ENCODE measurements at regions not wholly inside any gene's neighbourhood (a gene's known extent, or its start where the extent isn't known, plus 50 kb on each side); places are given as distances from the start of the nearest gene placed in this dataset.
"Not testable (repeated sequence)": the region's sequence is repeated elsewhere in the genome, so short reads cannot be mapped to it uniquely, and the experiment has no call there.

GRCh38 chr5:18491349-18491748 lies 857.1 kb downstream of the TAF11L14 start:
- DNase-seq = no peak

GRCh38 chr5:18495157-18495556 lies 860.9 kb downstream of the TAF11L14 start:
- DNase-seq = no peak

GRCh38 chr5:18496041-18496440 lies 861.8 kb downstream of the TAF11L14 start:
- DNase-seq = no peak

GRCh38 chr5:18497089-18497488 lies 862.8 kb downstream of the TAF11L14 start:
- no peak for DNase-seq

GRCh38 chr5:18503797-18504328 lies 869.6 kb downstream of the TAF11L14 start:
- no peak for DNase-seq

DNA sequence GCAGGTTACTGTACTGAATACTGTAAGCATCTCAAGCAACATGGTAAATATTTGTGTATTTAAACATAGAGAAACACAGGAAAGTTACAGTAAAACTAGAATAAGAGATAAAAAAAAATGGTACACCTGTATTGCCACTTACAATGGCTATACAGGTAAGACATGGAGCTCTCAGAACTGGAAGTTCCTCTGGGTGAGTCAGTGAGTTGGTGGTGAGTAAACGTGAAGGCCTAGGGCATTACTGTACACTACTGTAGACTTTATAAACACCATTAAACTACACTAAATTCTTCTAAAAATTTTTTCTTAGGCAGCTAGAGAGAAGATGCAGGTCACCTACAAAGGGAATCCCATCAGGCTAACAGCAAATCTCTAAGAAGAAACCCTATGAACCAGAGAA lies 872.9 kb downstream of the TAF11L14 start:
- no peak for DNase-seq

DNA sequence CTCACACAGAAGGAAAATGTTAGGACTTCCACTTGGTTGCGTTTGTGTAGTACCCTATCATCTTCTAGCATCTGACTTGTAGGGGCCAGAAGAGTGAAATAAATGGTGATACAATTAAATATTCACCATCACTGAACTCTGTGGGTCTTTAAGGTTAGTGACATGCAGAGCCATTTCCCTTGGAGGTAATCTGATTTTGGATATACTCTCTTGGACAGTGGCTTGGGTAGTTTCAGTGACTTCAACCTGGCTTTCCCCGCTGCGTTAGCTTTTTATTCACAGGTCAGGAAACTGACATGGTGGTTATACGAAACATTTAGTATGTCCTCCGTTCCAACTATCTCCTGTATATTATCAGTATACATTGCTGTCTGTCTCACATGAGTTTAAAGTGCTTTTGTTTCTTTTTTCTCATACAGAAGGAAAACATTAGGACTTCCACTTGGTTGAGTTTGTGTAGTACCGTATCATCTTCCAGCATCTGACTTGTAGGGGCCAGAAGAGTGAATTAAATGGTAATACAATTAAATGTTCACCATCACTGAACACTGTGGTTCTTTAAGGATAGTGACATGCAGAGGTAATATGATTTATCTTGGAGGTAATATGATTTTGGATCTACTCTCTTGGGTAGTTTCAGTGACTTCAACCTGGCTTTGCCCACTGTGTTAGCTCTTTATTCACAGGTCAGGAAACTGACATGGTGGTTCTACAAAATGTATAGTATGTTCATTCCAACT lies 883.6 kb downstream of the TAF11L14 start:
- DNase-seq = no peak

GRCh38 chr5:18523380-18523779 lies 889.1 kb downstream of the TAF11L14 start:
- no peak for DNase-seq

DNA sequence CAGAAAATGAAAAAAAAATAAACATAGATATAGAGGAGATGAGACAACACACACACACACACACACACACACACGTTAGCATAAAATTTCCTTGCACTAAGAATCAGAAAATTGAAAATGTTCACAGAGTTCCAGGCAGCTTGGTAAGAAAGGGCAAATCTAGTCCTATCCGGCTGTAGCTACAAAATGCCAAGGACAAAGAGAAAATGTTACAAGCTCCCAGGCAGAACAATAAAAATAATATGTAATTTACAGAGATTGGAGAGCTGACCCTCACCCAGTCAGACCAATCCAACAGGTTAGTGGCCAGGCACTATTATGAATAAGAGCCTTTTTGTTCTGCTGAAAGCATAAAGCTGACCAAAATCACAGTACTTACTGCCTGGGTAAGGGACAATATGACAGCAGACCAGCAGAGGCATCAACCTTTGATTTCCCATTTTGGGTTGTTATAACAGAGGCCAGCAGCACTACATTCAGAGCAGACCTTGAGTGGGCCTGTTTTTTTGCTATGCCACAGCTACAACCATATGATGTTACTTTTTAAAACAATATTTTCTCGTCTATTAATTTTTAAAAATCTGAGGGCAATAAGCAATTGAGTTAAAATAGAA lies 892.6 kb downstream of the TAF11L14 start:
- DNase-seq = no peak

GRCh38 chr5:18533137-18533536 lies 898.9 kb downstream of the TAF11L14 start:
- DNase-seq = no peak

DNA sequence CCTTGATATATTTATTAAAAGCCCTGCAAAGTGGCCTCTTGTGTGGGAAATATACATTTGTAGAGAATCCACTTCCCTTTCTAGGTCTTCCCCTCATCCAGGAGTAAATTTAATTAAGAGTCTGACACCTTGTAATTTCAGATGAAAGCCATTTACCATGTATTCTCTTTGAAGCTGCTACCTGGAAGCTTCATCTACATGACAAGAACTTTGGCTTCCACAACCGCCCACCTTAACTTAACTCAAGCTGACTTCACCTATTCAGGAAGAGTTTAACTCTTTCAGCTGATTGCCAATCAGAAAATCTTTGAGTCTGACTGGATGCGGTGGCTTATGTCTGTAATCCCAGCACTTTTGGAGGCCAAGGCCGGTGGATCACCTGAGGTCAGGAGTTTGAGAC lies 899.9 kb downstream of the TAF11L14 start:
- no peak for DNase-seq

- DNase-seq = not testable (repeated sequence)
Observed at GRCh38 chr5:18535753-18536152, 901.5 kb downstream of the TAF11L14 start.

GRCh38 chr5:18544421-18544820 lies 910.2 kb downstream of the TAF11L14 start:
- DNase-seq = no peak

DNA sequence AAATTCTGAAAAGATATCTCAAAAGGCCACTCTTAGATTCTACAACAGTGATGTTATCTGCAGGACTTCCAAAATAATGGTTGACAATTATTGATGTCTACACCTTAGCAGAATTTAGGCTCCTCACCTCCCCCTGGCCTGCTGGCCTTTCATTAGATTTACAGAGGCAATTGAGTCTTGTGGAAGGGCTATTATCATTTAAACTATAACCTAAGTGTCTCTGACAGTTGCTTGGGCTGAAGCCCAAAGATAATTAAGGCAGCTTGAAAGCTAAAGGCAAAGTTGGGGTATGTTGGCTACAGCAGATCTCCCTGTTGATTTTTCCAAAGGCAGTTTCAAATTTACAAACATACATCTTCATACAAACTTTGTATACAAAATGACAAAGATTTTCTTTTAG lies 912.3 kb downstream of the TAF11L14 start:
- DNase-seq = no peak

GRCh38 chr5:18551716-18552115 lies 917.5 kb downstream of the TAF11L14 start:
- DNase-seq = no peak

DNA sequence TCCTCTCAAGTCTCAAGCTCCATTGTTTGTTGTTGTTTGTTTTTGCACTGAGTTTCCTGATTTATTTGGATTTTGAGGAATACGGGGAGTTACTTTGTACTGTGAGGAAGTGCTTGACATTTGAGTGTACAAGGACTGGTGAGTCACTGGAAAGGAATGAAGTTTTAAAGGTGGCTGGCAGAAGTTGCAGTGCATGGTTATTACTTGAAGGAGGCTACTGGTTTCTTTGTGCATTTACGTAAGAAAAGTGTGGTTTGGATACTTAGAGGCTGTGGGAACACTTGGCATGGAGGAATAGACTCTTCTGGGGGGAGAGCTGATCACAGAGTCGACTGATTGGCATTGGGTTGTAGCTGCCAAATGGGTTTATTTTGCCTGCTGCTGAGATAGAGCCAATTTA lies 919.0 kb downstream of the TAF11L14 start:
- DNase-seq = no peak

- no peak for DNase-seq
Observed at GRCh38 chr5:18560602-18561001, 926.3 kb downstream of the TAF11L14 start.

GRCh38 chr5:18563853-18564252 lies 929.6 kb downstream of the TAF11L14 start:
- no peak for DNase-seq

GRCh38 chr5:18566671-18567070 lies 932.4 kb downstream of the TAF11L14 start:
- no peak for DNase-seq

- DNase-seq = no peak
Observed at GRCh38 chr5:18576586-18576985, 942.3 kb downstream of the TAF11L14 start.

DNA sequence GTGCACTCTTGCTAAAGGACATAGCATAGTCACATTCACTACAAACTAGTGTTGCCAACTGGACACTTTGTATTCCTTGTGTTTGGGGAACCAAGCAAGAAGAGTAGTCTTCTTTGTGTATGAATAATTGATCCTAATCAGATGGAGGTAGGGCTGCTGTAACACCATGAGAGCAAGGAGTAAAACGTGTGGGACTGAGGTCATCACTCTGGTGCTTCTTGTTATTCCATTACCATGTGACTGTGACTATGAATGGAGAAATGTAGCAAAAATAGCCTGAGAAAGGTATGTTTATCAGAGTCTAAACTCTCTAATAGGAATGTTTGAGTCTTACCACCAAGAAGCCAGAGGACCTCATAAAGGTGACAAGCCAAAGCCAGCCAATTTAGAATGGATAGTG lies 966.9 kb downstream of the TAF11L14 start:
- no peak for DNase-seq

GRCh38 chr5:18602402-18602801 lies 968.1 kb downstream of the TAF11L14 start:
- no peak for DNase-seq

- DNase-seq = no peak
Observed at GRCh38 chr5:18605186-18605585, 970.9 kb downstream of the TAF11L14 start.

DNA sequence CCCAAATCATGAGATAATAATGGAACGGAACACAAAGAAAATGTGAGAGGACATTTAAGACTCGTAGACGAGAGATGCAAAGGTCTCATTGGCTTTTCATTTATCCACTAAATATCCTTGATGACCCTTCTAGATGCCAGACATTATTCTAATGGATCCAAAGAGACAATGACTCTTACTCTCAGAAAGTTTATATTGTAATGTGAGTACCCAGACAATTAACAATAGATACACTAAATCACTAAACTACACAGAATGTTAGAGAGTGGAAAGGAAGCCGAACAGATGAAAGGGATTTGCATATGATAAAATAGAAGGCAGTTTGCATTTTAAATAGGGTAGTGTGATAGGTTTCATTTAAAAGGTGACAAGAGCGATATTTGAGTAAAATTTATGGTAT lies 973.3 kb downstream of the TAF11L14 start:
- DNase-seq = no peak

DNA sequence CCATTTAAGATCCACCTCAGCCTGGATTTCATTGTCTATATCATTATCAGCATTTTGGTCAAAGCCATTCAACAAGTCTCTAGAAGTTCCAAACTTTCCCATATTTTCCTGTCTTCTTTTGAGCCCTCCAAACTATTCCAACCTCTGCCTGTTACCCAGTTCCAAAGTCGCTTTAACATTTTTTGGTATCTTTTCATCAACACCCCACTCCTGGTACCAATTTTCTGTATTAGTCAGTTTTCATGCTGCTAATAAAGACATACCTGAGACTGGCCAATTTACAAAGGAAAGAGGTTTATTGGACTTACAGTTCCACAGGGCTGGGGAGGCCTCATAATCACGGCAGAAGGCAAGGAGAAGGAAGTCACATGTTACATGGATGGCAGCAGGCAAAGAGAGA lies 982.9 kb downstream of the TAF11L14 start:
- DNase-seq = not testable (repeated sequence)

Data from activated CD8-positive, alpha-beta memory T cell treated with anti-CD3 and anti-CD28 coated beads for 24 hours (primary cell).